Left lung (tissue), 4 donors: ENCODE measurements at regions not wholly inside any gene's neighbourhood (a gene's known extent, or its start where the extent isn't known, plus 50 kb on each side); places are given as distances from the start of the nearest gene placed in this dataset.

Experiments used
- ATAC-seq: fragments of 200-7000 bp; cut with Tn5 transposase; one replicate; pipeline ENCODE4 v1.9.1; 2020; ENCODE audit warnings: moderate library complexity
- DNase-seq, 4 donors: peaks; one replicate each; pipeline ENCODE4 v3.0.0-alpha.2; 2013 to 2020
- H3K27ac ChIP-seq, 2 donors: fragments of 200-600 bp; sonication (generic) in 1 of 2; one replicate each; pipeline versions ENCODE4 v1.5.0 to v1.8.0; 2020 to 2021
- H3K27me3 ChIP-seq, 2 donors: fragments of 200-600 bp; sonication (generic) in 1 of 2; one replicate each; pipeline versions ENCODE4 v1.5.0 to v1.8.0; 2020 to 2021
- H3K36me3 ChIP-seq, 2 donors: fragments of 200-600 bp; sonication (generic) in 1 of 2; one replicate each; pipeline versions ENCODE4 v1.5.0 to v1.8.0; 2020 to 2021
- H3K4me1 ChIP-seq, 2 donors: fragments of 200-600 bp; one replicate each; pipeline ENCODE4 v1.8.0; 2021
- H3K4me3 ChIP-seq, 2 donors: fragments of 200-600 bp; sonication (generic) in 1 of 2; one replicate each; pipeline versions ENCODE4 v1.5.0 to v1.8.0; 2020 to 2021; ENCODE audit warnings: mild to moderate bottlenecking in 1 of 2
- H3K9me3 ChIP-seq, 2 donors: fragments of 200-600 bp; sonication (generic) in 1 of 2; one replicate each; pipeline versions ENCODE4 v1.5.0 to v1.8.0; 2020 to 2021
- intact Hi-C, 2 donors: fragments of 100-400 bp; cut with DNase I; formaldehyde crosslinking; loops; one replicate each; pipeline versions ENCODE4 v1.11.2 to v1.14.2; 2022
- TF ChIP-seq, protein P1 (sequence below), 2 donors: fragments of 200-600 bp; sonication (generic) in 1 of 2; IDR thresholded peaks; one replicate each; pipeline versions ENCODE4 v1.5.0 to v1.8.0; 2021; ENCODE audit warnings: antibody characterized with exemption in 2 of 2
- donor health status: DM: no; HTN: yes; CAD: no.
- donor health status: DM: no; HTN: no; CAD: no.

DNA sequence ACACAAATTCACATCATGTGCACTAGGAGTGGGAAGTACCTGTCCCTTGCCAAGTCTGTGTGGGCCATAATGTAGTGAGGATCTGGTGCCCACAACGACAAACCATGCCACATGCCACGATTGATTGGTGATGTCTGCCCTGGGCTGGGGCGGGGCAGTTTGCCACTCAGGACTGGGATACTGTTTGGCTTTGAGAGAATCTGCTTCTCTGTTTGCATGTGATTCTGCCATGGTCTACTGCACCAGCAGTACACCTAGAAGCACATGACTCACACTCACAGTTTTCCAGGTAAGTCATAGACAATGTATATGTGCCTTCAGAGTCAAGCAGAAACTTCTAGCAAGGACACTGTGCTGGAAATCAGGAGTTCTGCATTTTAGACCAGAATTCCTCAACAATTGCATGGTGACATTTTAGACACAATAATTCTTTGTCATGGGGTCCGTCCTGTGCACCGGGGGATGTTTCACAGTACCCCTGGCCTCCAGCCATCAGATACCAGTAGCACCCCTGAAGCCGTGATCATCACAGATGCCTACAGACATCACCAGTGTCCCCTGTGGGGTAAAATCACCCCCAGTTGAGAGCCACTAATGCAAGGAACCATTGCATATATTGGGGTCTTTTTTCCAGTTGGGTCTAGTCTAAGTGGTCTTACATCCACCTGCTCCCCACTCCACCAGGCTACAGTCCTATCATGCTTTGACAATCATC is 278.3 kb downstream of the EIPR1 start:
- DNase-seq (no peak), ATAC-seq (no peak)
- no peaks in the 10 kb centered on the region for H3K9me3 ChIP-seq
- H3K4me1 ChIP-seq: no peaks in the 10 kb centered on the region
- H3K36me3 ChIP-seq: no peaks in the 10 kb centered on the region
- H3K27me3 ChIP-seq: peaks cover 0 to 10% of the 10 kb centered on the region in 2 donors
- no peak overlapping the region for H3K4me3 ChIP-seq
- TF ChIP-seq, protein P1, sequence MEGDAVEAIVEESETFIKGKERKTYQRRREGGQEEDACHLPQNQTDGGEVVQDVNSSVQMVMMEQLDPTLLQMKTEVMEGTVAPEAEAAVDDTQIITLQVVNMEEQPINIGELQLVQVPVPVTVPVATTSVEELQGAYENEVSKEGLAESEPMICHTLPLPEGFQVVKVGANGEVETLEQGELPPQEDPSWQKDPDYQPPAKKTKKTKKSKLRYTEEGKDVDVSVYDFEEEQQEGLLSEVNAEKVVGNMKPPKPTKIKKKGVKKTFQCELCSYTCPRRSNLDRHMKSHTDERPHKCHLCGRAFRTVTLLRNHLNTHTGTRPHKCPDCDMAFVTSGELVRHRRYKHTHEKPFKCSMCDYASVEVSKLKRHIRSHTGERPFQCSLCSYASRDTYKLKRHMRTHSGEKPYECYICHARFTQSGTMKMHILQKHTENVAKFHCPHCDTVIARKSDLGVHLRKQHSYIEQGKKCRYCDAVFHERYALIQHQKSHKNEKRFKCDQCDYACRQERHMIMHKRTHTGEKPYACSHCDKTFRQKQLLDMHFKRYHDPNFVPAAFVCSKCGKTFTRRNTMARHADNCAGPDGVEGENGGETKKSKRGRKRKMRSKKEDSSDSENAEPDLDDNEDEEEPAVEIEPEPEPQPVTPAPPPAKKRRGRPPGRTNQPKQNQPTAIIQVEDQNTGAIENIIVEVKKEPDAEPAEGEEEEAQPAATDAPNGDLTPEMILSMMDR (IDR thresholded peaks at IDR 0.05): no peak
- intact Hi-C loops: no loop called here
- no peak overlapping the region for H3K27ac ChIP-seq

DNA sequence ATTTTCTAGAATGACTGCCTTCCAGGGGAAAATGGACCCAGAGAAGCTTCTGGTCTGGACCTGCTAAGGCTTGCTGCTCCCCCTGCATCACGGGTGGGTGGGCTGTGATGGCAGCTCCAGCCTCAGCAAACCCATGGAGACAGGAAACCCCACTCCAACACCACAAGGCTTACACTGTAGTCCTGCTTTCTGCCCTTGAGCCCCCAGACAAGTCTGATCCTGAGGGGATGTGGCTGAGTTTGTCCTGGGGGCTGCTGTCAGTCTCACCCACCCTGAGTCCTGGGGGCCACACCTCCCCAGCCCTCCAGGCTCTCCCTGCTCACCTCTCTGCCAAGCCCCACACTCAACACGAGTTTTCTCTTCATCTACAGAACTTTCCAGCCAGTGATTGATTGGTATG is 279.4 kb downstream of the EIPR1 start:
- H3K4me3 ChIP-seq: no peak overlapping the region
- H3K9me3 ChIP-seq: no peaks in the 10 kb centered on the region
- TF ChIP-seq, protein P1 (IDR thresholded peaks at IDR 0.05): no peak
- DNase-seq (no peak), ATAC-seq (no peak)
- no peak overlapping the region for H3K27ac ChIP-seq
- H3K36me3 ChIP-seq: no peaks in the 10 kb centered on the region
- H3K4me1 ChIP-seq: no peaks in the 10 kb centered on the region
- intact Hi-C loops: no loop called here
- peaks cover 0 to 8% of the 10 kb centered on the region in 2 donors for H3K27me3 ChIP-seq

DNA sequence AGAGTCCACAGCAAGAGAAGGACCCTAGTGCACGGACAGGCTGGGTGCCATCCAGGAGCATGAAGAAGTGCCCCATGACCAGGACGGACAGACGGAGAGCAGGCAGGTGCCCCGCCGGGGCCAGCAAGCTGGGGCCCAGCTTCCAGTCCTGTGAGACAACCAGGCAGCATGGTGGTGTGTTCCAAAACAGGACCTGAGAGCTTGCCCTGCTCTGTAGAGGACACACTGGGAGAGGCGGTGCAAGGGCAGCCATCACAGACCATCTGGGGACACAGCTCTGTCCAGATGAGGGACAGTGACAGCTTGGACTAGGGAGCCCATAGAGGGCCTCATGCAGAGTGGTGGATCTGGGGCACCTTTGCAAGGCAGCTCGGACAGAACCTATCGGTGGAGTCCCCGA is 279.8 kb downstream of the EIPR1 start:
- intact Hi-C loops: no loop called here
- ATAC-seq (no peak), DNase-seq (no peak)
- H3K36me3 ChIP-seq: no peaks in the 10 kb centered on the region
- H3K9me3 ChIP-seq: no peaks in the 10 kb centered on the region
- H3K27me3 ChIP-seq: peaks cover 0 to 3% of the 10 kb centered on the region in 2 donors
- TF ChIP-seq, protein P1 (IDR thresholded peaks at IDR 0.05): no peak
- H3K27ac ChIP-seq: no peak overlapping the region
- H3K4me3 ChIP-seq: no peak overlapping the region
- H3K4me1 ChIP-seq: no peaks in the 10 kb centered on the region

DNA sequence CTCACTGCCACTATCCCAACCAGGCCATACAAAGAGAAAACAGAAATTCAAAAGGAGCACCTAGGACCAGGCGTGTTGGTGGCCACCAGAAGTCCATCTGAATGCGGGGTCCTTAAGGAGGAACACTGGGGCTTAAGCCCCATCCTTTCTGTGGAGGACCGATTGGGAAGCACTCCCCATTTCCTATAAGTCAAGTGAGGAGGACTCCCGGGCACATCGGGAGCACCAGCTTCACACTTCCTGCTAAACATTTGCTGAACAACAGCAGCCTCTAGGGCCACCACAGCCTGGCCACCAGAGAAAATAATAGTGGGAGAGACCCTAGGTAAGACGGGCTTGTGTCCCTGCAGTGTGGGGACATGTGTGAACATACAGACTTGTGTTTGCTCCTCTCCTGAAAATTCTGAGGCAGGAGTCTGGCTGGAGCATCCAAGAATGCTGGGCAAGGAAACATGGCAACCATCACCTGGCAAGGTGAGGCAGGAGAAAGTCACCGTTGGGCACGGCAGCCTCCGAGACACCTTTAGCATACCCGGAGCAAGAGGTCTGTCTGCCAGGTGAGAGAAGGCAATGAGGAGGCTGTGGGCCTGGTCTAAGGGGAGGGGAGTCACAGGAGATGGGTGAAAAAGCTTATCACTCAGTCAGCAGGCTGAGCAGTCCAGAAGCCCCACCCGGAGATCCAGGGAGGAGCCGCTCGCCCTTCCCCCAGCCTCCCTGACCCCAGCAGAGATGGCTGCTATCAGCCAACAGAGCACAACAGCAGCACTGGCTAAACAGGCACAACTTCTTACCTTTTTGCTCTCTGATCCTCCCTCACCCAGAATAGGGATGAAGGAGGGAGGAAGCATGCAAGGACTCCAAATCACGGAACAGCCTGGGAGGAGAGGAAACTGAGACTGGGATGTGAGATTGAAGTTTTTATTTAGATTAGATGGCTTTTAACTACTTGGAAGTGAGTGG is 282.3 kb downstream of the EIPR1 start:
- Histone ChIP-seq H3K9me3 (no peaks in the 10 kb centered on the region), H3K27me3 (no peaks in the 10 kb centered on the region)

More for the DNA sequence above, 282.3 kb downstream of the EIPR1 start:
- intact Hi-C loops: no loop called here
- DNase-seq: no peak
- TF ChIP-seq, protein P1 (IDR thresholded peaks at IDR 0.05): no peak
- no peaks in the 10 kb centered on the region for H3K36me3 ChIP-seq
- no peaks in the 10 kb centered on the region for H3K4me1 ChIP-seq
- no peak for ATAC-seq
- H3K27ac ChIP-seq: no peak overlapping the region
- H3K4me3 ChIP-seq: no peak overlapping the region
